Stimulated activated naive CD8-positive, alpha-beta T cell treated with anti-CD3 and anti-CD28 coated beads, Interleukin-15, Interleukin-2, amounts not matched to agents 100 U/mL and 50 U/mL, for 24 hours (primary cell): ENCODE measurements at regions not wholly inside any gene's neighbourhood (a gene's known extent, or its start where the extent isn't known, plus 50 kb on each side); places are given as distances from the start of the nearest gene placed in this dataset.

Experiments used
- ATAC-seq: fragments of 150-1000 bp; cut with Tn5 transposase; one replicate; pipeline ENCODE4 v1.10.0; 2021
- DNase-seq: peaks from one replicate; pipeline ENCODE4 v3.0.0; 2021

- no peak for ATAC-seq
- no peak for DNase-seq
Measured at GRCh38 chrX:39952989-39953388, 144.8 kb downstream of the BCOR start.

- ATAC-seq = no peak
Measured at GRCh38 chrX:39953879-39954278, 143.9 kb downstream of the BCOR start.

DNA sequence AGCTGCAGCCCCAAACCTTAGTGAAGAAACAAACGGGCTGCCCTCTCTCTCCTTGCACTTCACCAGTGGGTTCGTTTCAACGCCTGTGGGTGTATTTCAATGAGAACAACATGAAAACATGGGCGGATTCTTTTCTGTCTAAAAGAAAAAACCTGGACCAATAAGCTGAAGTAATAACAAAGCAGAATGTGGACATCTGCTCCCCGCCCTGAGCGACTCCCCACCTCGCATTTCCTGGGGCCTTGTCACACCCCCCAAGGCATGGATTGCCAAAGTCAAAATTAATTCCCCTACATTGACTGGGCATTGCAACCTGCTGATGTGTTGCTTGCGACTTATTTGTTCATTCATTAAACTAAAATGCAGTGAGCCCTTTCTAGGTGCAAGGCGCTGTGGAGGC, 142.9 kb downstream of the BCOR start:
- ATAC-seq (no peak), DNase-seq (no peak)

More at GRCh38 chrX:39953879-39954278, 143.9 kb downstream of the BCOR start:
- no peak for DNase-seq

GRCh38 chrX:39955625-39956024, 142.1 kb downstream of the BCOR start:
- ATAC-seq (no peak), DNase-seq (no peak)

- DNase-seq = no peak
- ATAC-seq = no peak
Measured at GRCh38 chrX:39956803-39957394, 140.9 kb downstream of the BCOR start.

DNA sequence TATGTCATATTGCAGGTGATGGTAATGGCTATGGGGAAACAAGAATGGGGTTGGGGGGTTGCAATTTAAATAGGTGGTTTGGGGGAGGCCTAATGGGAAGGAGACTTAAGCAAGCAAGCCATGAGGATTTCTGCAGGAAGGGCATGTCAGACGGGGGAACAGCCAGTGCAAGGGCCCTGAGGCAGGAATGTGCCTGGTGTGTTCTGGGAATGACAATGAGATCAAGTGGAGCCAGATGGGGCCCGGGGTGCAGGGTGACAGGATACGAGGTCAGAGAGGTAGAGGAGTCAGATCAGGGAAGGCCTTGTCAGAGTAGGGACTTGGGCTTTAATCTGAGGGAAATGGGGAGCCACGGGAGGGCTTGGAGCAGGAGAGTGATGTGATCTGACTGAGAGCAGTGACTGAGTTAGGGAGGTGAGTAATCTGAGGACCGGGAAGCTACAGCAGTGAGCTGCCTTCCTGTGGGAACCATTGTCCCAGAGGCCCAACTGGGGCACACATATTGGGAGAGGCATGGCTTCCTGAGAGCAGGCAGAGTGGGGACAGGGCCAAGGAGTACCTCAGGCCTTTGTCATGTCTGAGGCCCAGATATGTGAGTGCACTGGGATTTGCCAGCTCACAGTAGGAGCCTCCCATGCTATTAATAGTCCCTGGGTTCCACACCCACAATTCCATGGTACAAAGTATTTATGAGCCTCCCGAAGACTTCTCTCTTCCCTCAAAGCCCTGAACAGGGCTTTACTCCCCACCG, 139.8 kb downstream of the BCOR start:
- ATAC-seq (no peak), DNase-seq (no peak)

- no peak for ATAC-seq
- no peak for DNase-seq
Measured at GRCh38 chrX:39958850-39959249, 138.9 kb downstream of the BCOR start.

DNA sequence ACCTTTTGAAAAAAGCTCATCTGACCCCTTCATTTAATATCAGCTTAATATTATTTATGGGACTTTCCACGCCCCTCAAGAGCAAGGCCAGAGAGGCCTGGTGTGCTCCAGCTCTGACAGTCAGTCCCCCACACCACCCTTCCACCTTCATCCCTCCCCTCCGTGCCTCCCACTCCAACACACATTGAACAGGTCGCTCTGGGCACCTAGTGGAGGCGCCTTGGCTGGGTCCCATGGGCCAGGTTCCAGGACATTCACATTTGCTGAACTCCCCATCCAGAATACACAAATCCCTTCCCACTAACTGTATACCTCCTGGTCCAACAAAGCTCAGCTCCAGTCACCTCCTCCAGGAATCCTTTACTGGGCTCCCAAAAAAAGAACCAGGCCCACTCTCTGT, 137.5 kb downstream of the BCOR start:
- ATAC-seq (no peak), DNase-seq (no peak)

DNA sequence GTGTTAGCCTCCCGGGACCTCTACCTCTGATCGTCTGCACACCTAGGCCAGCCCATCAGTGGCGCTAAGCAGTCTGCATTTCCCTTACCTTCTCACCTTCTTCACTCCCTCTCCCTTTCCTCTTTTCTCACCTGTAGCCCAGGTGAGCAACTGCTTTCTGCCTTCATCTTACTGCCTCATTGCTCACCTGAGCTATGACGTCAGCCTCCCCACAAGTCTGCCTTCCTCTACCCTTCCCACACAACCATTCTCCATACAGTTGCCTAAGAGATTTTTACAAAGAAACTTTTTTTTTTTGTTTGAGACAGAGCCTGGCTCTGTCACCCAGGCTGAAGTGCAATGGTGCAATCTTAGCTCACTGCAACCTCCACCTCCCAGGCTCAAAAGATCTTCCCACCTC, 136.3 kb downstream of the BCOR start:
- DNase-seq (no peak), ATAC-seq (no peak)

DNA sequence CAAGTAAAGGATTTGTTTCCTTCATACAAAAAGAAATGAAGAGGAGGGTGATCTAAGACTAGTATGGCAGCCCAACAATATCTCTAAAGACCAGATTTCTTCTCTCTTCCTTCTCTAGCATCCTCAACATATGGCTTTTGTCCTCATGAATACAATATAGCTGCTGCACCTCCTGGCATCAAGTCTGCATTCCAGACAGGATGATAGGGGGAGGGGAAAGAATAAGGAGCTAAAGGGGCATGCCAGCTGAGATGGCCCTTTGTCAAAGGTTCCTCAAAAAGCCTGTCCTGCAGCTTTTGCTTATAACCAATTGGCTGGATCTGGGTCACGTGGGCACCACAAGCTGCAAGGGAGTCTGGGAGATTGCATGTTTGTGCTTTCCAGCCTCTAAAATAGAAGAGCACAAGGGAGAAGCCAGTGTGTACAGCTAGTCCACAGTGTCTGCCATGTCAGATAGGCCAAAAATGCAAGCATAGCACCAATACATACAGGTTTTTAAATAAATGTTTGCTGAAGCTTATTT, 132.6 kb downstream of the BCOR start:
- DNase-seq = no peak
- no peak for ATAC-seq

- no peak for ATAC-seq
- no peak for DNase-seq
Measured at GRCh38 chrX:39966176-39966575, 131.6 kb downstream of the BCOR start.

- ATAC-seq = no peak
Measured at GRCh38 chrX:39967348-39967747, 130.4 kb downstream of the BCOR start.

DNA sequence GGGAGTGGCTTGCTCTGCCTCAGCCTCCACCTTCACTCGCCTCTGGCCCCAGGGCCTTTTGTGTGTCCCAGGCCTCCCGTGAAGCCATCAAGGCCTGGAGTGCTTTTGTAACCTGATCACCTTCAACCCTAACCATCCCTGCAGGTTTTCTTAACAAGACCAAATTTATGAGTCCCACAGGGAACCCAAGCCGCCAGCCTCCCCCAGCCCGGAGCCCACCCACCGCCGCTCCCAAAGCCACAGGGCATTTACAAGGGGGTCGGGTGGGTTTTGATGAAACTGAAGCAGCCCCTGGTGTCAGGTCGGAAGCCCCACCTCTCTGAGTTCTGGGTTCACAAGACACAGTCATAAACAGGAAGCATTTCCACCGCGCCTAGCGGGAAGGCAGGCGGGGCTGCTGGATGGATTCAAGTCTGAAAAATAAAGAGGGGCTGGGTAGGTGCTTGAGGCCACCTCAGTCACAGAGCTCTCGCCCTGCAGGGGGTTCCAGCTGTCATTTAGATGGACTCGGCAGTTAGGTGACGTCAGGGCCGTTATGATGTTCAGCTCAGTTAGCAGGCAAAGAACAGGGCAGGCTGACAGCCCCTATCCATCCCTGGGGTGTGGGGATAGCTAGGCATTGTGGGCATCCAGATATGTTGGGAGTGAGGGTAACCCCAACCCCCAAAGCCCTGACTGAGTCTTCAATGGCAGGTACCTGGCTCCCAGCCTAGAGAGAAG, 128.5 kb downstream of the BCOR start:
- no peak for ATAC-seq
- DNase-seq = peak; percentile 22

More at GRCh38 chrX:39967348-39967747, 130.4 kb downstream of the BCOR start:
- DNase-seq = no peak

GRCh38 chrX:39969819-39970504, 127.8 kb downstream of the BCOR start:
- ATAC-seq (no peak), DNase-seq (no peak)

- DNase-seq (no peak), ATAC-seq (no peak)
Measured at GRCh38 chrX:39971760-39972159, 126.0 kb downstream of the BCOR start.

- DNase-seq = no peak
- no peak for ATAC-seq
Measured at GRCh38 chrX:39972340-39972739, 125.4 kb downstream of the BCOR start.

- no peak for DNase-seq
- ATAC-seq = no peak
Measured at GRCh38 chrX:39973810-39974209, 123.9 kb downstream of the BCOR start.

GRCh38 chrX:39974270-39974669, 123.5 kb downstream of the BCOR start:
- DNase-seq (no peak), ATAC-seq (no peak)

- no peak for DNase-seq
- ATAC-seq = no peak
Measured at GRCh38 chrX:39975101-39975925, 122.4 kb downstream of the BCOR start.

GRCh38 chrX:39981946-39982345, 115.8 kb downstream of the BCOR start:
- DNase-seq = no peak
- peak; percentile 43 for ATAC-seq

DNA sequence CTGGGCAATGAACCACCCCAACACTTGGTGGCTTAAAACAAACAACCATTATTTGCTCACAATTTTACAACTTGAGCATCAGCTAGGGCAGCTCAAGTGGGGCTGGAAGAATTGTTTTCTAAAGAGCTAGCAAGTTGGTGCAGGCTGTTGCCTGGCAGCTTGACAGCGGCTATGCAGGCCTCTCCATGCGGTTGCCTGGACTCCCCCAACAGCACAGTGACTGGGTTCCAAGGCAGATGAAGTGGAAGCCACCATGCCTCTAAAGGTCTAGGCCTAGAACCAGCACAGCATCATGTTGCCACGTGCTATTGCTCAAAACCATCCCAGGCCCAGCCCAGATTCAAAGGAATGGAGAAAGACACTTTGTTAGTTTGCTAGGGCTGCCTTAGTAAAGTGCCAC, 114.8 kb downstream of the BCOR start:
- ATAC-seq = no peak
- DNase-seq = no peak

DNA sequence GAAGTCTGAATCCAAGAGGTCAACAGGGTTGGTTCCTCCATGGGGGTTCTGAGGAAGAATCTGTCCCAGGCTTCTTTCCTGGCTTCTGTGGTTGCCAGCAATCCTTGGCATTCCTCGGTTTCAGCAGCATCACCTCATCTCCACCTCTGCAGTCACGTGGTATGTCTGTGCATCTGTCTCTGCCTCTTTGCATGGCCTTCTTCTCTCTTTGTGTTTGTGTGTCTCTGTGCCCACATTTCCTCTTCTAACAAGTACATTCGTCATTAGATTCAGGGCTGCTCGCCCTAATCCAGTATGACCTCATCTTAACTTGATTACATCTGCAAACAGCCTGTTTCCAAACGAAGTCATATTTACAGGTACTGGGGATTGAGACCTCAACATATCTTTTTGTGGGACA, 114.0 kb downstream of the BCOR start:
- ATAC-seq (no peak), DNase-seq (no peak)
